Astrocyte (in vitro differentiated cells and primary cell): ENCODE measurements at regions not wholly inside any gene's neighbourhood (a gene's known extent, or its start where the extent isn't known, plus 50 kb on each side); places are given as distances from the start of the nearest gene placed in this dataset.

Source experiments
- DNase-seq: peaks from one replicate; pipeline ENCODE4 v3.0.0-alpha.2; 2010; ENCODE audit warnings: low read depth
- FAIRE-seq: peaks from 2 replicates; lab custom pipeline; 2011; peaks lifted over from hg19 to GRCh38; lab: Jason Lieb, UNC
- H2AFZ ChIP-seq: 2 replicates; pipeline ENCODE4 v1.6.0; 2012; ENCODE audit warnings: low read depth, low read length, inconsistent platforms
- H3K27ac ChIP-seq: 2 replicates; pipeline ENCODE4 v1.5.1; 2011; ENCODE audit warnings: low read depth, low read length, inconsistent platforms
- H3K27me3 ChIP-seq: 2 replicates; pipeline ENCODE4 v1.6.0; 2011; ENCODE audit warnings: low read length, inconsistent platforms; ENCODE audit not compliant: insufficient read depth
- H3K36me3 ChIP-seq: 2 replicates; pipeline ENCODE4 v1.5.1; 2011; ENCODE audit warnings: low read length, inconsistent platforms; ENCODE audit not compliant: insufficient read depth
- H3K4me1 ChIP-seq: 2 replicates; pipeline ENCODE4 v1.5.1; 2011; ENCODE audit warnings: low read length, inconsistent platforms; ENCODE audit not compliant: insufficient read depth
- H3K4me2 ChIP-seq: 2 replicates; pipeline ENCODE4 v1.6.0; 2012; ENCODE audit warnings: low read length, inconsistent platforms
- H3K4me3 ChIP-seq: 2 replicates; pipeline ENCODE4 v1.5.1; 2011; ENCODE audit warnings: low read depth, mild to moderate bottlenecking, low read length, inconsistent platforms; ENCODE audit not compliant: insufficient read depth
- H3K79me2 ChIP-seq: 2 replicates; pipeline ENCODE4 v1.6.0; 2012; ENCODE audit warnings: mild to moderate bottlenecking, low read length, inconsistent platforms; ENCODE audit not compliant: insufficient read depth
- H3K9ac ChIP-seq: 2 replicates; pipeline ENCODE4 v1.6.0; 2012; ENCODE audit warnings: mild to moderate bottlenecking, low read length, inconsistent platforms
- H3K9me3 ChIP-seq: 2 replicates; pipeline ENCODE4 v1.5.1; 2012; ENCODE audit warnings: low read depth, mild to moderate bottlenecking, low read length, inconsistent platforms; ENCODE audit not compliant: insufficient read depth
- H4K20me1 ChIP-seq: 2 replicates; pipeline ENCODE4 v1.6.0; 2012; ENCODE audit warnings: low read length, inconsistent platforms; ENCODE audit not compliant: insufficient read depth
- H3K27ac Mint-ChIP-seq: one replicate; pipeline ENCODE4 v1.8.0; 2021; ENCODE audit warnings: mild to moderate bottlenecking, mixed read lengths; ENCODE audit not compliant: unreplicated experiment
- H3K27me3 Mint-ChIP-seq: one replicate; pipeline ENCODE4 v1.8.0; 2021; ENCODE audit warnings: low read depth, mixed read lengths; ENCODE audit not compliant: unreplicated experiment
- H3K36me3 Mint-ChIP-seq: one replicate; pipeline ENCODE4 v1.8.0; 2021; ENCODE audit warnings: low read depth, mixed read lengths; ENCODE audit not compliant: unreplicated experiment
- H3K4me1 Mint-ChIP-seq: one replicate; pipeline ENCODE4 v1.8.0; 2021; ENCODE audit warnings: low read depth, mixed read lengths; ENCODE audit not compliant: unreplicated experiment
- H3K4me3 Mint-ChIP-seq: one replicate; pipeline ENCODE4 v1.8.0; 2021; ENCODE audit warnings: mild to moderate bottlenecking, moderate library complexity, mixed read lengths; ENCODE audit not compliant: unreplicated experiment
- H3K9me3 Mint-ChIP-seq: one replicate; pipeline ENCODE4 v1.8.0; 2021; ENCODE audit warnings: mild to moderate bottlenecking, mixed read lengths; ENCODE audit not compliant: unreplicated experiment
- CTCF ChIP-seq: IDR thresholded peaks from 2 replicates; pipeline ENCODE4 v1.5.1; 2011; ENCODE audit warnings: low read depth, mild to moderate bottlenecking, inconsistent platforms, low read length, moderate library complexity; ENCODE audit not compliant: insufficient read depth
- EZH2 ChIP-seq: IDR thresholded peaks from 2 replicates; pipeline ENCODE4 v1.6.1; 2012; ENCODE audit warnings: mild to moderate bottlenecking, low read length, inconsistent platforms; ENCODE audit not compliant: insufficient read depth

- H3K4me3 ChIP-seq = no peak overlapping the region
- H3K79me2 ChIP-seq = no peaks in the 10 kb centered on the region
- H3K4me1 ChIP-seq = no peaks in the 10 kb centered on the region
- no peak for DNase-seq
- no peaks in the 10 kb centered on the region for H3K9me3 Mint-ChIP-seq
- peaks cover 2% of the 10 kb centered on the region for H3K27me3 Mint-ChIP-seq
- H3K9me3 ChIP-seq = no peaks in the 10 kb centered on the region
- H3K4me1 Mint-ChIP-seq = no peaks in the 10 kb centered on the region
- H2AFZ ChIP-seq = no peak overlapping the region
- TF ChIP-seq EZH2 (no peak), CTCF (no peak)
- no peak overlapping the region for H3K9ac ChIP-seq
- H4K20me1 ChIP-seq = no peaks in the 10 kb centered on the region
- no peak for FAIRE-seq
- H3K36me3 ChIP-seq = no peaks in the 10 kb centered on the region
- H3K4me2 ChIP-seq = no peak overlapping the region
- no peak overlapping the region for H3K27ac Mint-ChIP-seq
- H3K4me3 Mint-ChIP-seq = no peak overlapping the region
- H3K27me3 ChIP-seq = no peaks in the 10 kb centered on the region
- H3K27ac ChIP-seq = no peak overlapping the region
- no peaks in the 10 kb centered on the region for H3K36me3 Mint-ChIP-seq
Observed at GRCh38 chrX:100217547-100217946, 192.5 kb downstream of the PCDH19 start.

GRCh38 chrX:100216083-100216482 is 194.0 kb downstream of the PCDH19 start:
- no peak for DNase-seq
- Histone ChIP-seq H3K36me3 (no peaks in the 10 kb centered on the region), H3K27me3 (no peaks in the 10 kb centered on the region), H4K20me1 (no peaks in the 10 kb centered on the region), H3K79me2 (no peaks in the 10 kb centered on the region), H2AFZ (no peak overlapping the region), H3K27ac (no peak overlapping the region), H3K4me1 (no peaks in the 10 kb centered on the region), H3K9ac (no peak overlapping the region), H3K4me2 (no peak overlapping the region), H3K9me3 (no peaks in the 10 kb centered on the region), H3K4me3 (no peak overlapping the region)
- TF ChIP-seq EZH2 (no peak), CTCF (no peak)
- Mint-ChIP-seq H3K36me3 (no peaks in the 10 kb centered on the region), H3K4me1 (no peaks in the 10 kb centered on the region), H3K27ac (no peak overlapping the region), H3K27me3 (peaks cover 2% of the 10 kb centered on the region), H3K4me3 (no peak overlapping the region), H3K9me3 (peaks cover 2% of the 10 kb centered on the region)
- no peak for FAIRE-seq

- Histone ChIP-seq H3K4me3 (no peak overlapping the region), H3K27ac (no peak overlapping the region), H3K9me3 (no peaks in the 10 kb centered on the region), H3K4me2 (no peak overlapping the region), H4K20me1 (no peaks in the 10 kb centered on the region), H3K36me3 (no peaks in the 10 kb centered on the region), H3K9ac (no peak overlapping the region), H3K79me2 (no peaks in the 10 kb centered on the region), H3K27me3 (no peaks in the 10 kb centered on the region), H2AFZ (no peak overlapping the region), H3K4me1 (no peaks in the 10 kb centered on the region)
- DNase-seq = no peak
- H3K4me1 Mint-ChIP-seq = peaks cover 6% of the 10 kb centered on the region
- peaks cover 2% of the 10 kb centered on the region for H3K9me3 Mint-ChIP-seq
- H3K4me3 Mint-ChIP-seq = no peak overlapping the region
- H3K27me3 Mint-ChIP-seq = peaks cover 2% of the 10 kb centered on the region
- no peak for FAIRE-seq
- H3K27ac Mint-ChIP-seq = no peak overlapping the region
- TF ChIP-seq CTCF = no peak
- TF ChIP-seq EZH2 = no peak
- no peaks in the 10 kb centered on the region for H3K36me3 Mint-ChIP-seq
Observed at GRCh38 chrX:100208076-100208475, 202.0 kb downstream of the PCDH19 start.
